B cell (primary cell): ENCODE measurements at regions not wholly inside any gene's neighbourhood (a gene's known extent, or its start where the extent isn't known, plus 50 kb on each side); places are given as distances from the start of the nearest gene placed in this dataset.

Source experiments
- CTCF ChIP-seq: fragments of 200-600 bp; IDR thresholded peaks from one replicate; pipeline ENCODE4 v1.8.0; 2022; ENCODE audit warnings: antibody characterized with exemption, mild to moderate bottlenecking
- EZH2 ChIP-seq: IDR thresholded peaks from 2 replicates; pipeline ENCODE4 v1.6.1; 2012; ENCODE audit warnings: borderline replicate concordance, low read depth, mild to moderate bottlenecking, moderate library complexity, low read length; ENCODE audit not compliant: insufficient read depth, poor library complexity, severe bottlenecking

DNA sequence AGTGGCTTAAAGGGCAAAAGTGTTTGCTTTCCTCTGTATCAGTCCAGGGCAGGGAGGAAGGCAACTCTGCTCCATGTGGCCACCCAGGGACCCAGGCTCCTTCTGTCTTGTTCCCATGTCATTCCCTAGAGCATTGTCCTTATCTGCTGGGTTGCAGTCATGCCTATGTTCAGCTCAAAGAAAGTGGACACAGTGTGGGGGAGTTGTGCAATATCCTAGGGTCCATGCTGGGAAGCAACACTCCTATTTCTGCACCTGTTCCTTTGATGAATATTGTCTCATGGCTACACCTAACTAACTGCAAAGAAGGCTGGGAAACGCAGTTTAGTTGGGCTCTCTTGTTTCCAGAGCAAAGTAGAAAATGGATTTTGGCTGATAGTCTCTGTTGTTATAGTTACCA lies 107.0 kb upstream of the OTUD4 start:
- TF ChIP-seq CTCF (no peak), EZH2 (no peak)
